ENCODE measurements at regions not wholly inside any gene's neighbourhood (a gene's known extent, or its start where the extent isn't known, plus 50 kb on each side); places are given as distances from the start of the nearest gene placed in this dataset.

DNA sequence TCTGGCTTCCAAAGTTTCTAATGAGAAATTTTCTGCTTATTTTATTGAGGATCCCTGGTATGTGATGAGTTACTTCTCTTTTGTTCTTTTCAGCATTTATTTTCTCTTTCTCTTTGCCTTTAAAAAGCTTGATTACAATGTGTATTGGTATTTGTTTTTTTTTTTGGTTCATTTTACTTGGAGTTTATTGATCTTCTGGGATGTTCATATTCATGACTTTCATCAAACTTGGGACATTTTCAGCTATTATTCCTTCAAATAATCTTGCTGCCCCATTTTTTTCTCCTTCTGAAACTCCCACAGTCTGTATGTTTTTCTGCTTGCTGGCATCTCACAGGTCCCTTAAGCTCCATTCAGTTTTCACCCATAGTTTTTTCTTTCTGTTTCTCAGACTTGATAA lies 102.4 kb downstream of the PRDM13 start:
- Histone ChIP-seq H3K79me2 (ENCODE audit: insufficient read depth, low read length) (no peaks in the 10 kb centered on the region), H3K18ac (ENCODE audit: insufficient read length, low read depth, low read length) (no peak overlapping the region), H3K9ac (ENCODE audit: extremely low read depth, insufficient read length, low read length) (no peak overlapping the region), H3K9me3 (ENCODE audit: control insufficient read depth, low read depth, low read length) (no peaks in the 10 kb centered on the region), H4K8ac (replicated peaks; ENCODE audit: insufficient read length, low read depth, low read length) (no peak overlapping the region), H2AFZ (ENCODE audit: low read length) (no peak overlapping the region), H2BK20ac (ENCODE audit: low read depth, low read length, poor library complexity, severe bottlenecking) (no peak overlapping the region), H3K4me1 (ENCODE audit: insufficient read depth, low read length) (peaks cover 4% of the 10 kb centered on the region; the same call in 1 of the 2 replicates), H3K14ac (ENCODE audit: insufficient read depth, low read length) (no peak overlapping the region), H3K23ac (ENCODE audit: insufficient read length, low read depth, low read length) (no peak overlapping the region), H3K4ac (ENCODE audit: low read depth, low read length) (no peak overlapping the region), H4K20me1 (ENCODE audit: control insufficient read depth, insufficient read depth, insufficient read length) (no peaks in the 10 kb centered on the region), H3K27me3 (ENCODE audit: insufficient read depth, low read length) (no peaks in the 10 kb centered on the region), H2BK120ac (ENCODE audit: low read depth, low read length, poor library complexity, severe bottlenecking) (no peak overlapping the region), H4K91ac (ENCODE audit: insufficient read length, low read depth, low read length) (no peak overlapping the region), H3T11ph (ENCODE audit: low read length) (no peak overlapping the region), H2BK15ac (ENCODE audit: low read depth, low read length) (no peak overlapping the region), H2AK5ac (ENCODE audit: insufficient read length, low read length) (no peak overlapping the region), H3K23me2 (ENCODE audit: insufficient read length, low read depth, low read length, poor library complexity, severe bottlenecking) (no peaks in the 10 kb centered on the region), H3K79me1 (ENCODE audit: insufficient read depth, low read depth, low read length, poor library complexity, severe bottlenecking) (no peaks in the 10 kb centered on the region), H3K27ac (ENCODE audit: insufficient read length, low read depth, low read length) (no peak overlapping the region), H3K56ac (ENCODE audit: insufficient read length, low read depth, low read length) (no peak overlapping the region), H2BK5ac (ENCODE audit: insufficient read length, low read length) (no peak overlapping the region), H3K4me2 (ENCODE audit: insufficient read depth, insufficient read length, low read length) (no peak overlapping the region), H4K5ac (ENCODE audit: insufficient read length, low read depth, low read length) (no peak overlapping the region), H2BK12ac (ENCODE audit: insufficient read length, low read depth, low read length) (no peak overlapping the region)
- peaks cover 5 to 6% of the 10 kb centered on the region in 2 experiments; a peak in 3 of 4 replicates for H3K4me1 Mint-ChIP-seq
- TF ChIP-seq, protein P1, sequence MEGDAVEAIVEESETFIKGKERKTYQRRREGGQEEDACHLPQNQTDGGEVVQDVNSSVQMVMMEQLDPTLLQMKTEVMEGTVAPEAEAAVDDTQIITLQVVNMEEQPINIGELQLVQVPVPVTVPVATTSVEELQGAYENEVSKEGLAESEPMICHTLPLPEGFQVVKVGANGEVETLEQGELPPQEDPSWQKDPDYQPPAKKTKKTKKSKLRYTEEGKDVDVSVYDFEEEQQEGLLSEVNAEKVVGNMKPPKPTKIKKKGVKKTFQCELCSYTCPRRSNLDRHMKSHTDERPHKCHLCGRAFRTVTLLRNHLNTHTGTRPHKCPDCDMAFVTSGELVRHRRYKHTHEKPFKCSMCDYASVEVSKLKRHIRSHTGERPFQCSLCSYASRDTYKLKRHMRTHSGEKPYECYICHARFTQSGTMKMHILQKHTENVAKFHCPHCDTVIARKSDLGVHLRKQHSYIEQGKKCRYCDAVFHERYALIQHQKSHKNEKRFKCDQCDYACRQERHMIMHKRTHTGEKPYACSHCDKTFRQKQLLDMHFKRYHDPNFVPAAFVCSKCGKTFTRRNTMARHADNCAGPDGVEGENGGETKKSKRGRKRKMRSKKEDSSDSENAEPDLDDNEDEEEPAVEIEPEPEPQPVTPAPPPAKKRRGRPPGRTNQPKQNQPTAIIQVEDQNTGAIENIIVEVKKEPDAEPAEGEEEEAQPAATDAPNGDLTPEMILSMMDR (conservative IDR thresholded peaks at IDR 0.05), result no peak
- no peak overlapping the region for H3K4me3 Mint-ChIP-seq
- H3K27me3 Mint-ChIP-seq (ENCODE audit: low read depth), result peaks cover 19% of the 10 kb centered on the region
- DNase-seq, result no peak
- no peak overlapping the region for H3K27ac Mint-ChIP-seq
- H3K9me3 Mint-ChIP-seq, result no peaks in the 10 kb centered on the region; a peak in 1 of 5 replicates
- H3K36me3 Mint-ChIP-seq (ENCODE audit: insufficient read depth in 1 of 3, low read depth in 3 of 3), result no peaks in the 10 kb centered on the region

All from H9 (cell line).